Lower lobe of right lung (tissue), 2 donors: ENCODE measurements at regions not wholly inside any gene's neighbourhood (a gene's known extent, or its start where the extent isn't known, plus 50 kb on each side); places are given as distances from the start of the nearest gene placed in this dataset.

Experiments used
- ATAC-seq, 2 donors: fragments of 200-7000 bp; cut with Tn5 transposase; one replicate each; pipeline ENCODE4 v1.9.1; 2020 to 2022; ENCODE audit warnings: mild to moderate bottlenecking in 2 of 2, moderate library complexity in 2 of 2
- DNase-seq: peaks from one replicate; pipeline ENCODE4 v3.0.0-alpha.2; 2020
- H3K27ac ChIP-seq: fragments of 200-600 bp; one replicate; pipeline ENCODE4 v1.8.0; 2022
- H3K27me3 ChIP-seq: fragments of 200-600 bp; one replicate; pipeline ENCODE4 v1.8.0; 2022; ENCODE audit warnings: low read depth
- H3K36me3 ChIP-seq: fragments of 200-600 bp; one replicate; pipeline ENCODE4 v1.8.0; 2022; ENCODE audit warnings: mild to moderate bottlenecking
- H3K4me1 ChIP-seq: fragments of 200-600 bp; one replicate; pipeline ENCODE4 v1.8.0; 2022
- H3K4me3 ChIP-seq: fragments of 200-600 bp; one replicate; pipeline ENCODE4 v1.8.0; 2022; ENCODE audit warnings: mild to moderate bottlenecking
- H3K9me3 ChIP-seq: fragments of 200-600 bp; one replicate; pipeline ENCODE4 v1.8.0; 2022
- CTCF ChIP-seq: fragments of 200-600 bp; IDR thresholded peaks from one replicate; pipeline ENCODE4 v1.8.0; 2022; ENCODE audit warnings: antibody characterized with exemption, mild to moderate bottlenecking
- intact Hi-C: fragments of 100-400 bp; cut with DNase I; formaldehyde crosslinking; loops from one replicate; pipeline ENCODE4 v1.11.0; 2022
- donor health status: DM: no; HTN: yes; CAD: no; lungs with severe emphysema.

- ATAC-seq, result no peak
- Histone ChIP-seq H3K27ac (no peak overlapping the region), H3K27me3 (no peaks in the 10 kb centered on the region), H3K4me3 (no peak overlapping the region), H3K9me3 (no peaks in the 10 kb centered on the region), H3K36me3 (no peaks in the 10 kb centered on the region), H3K4me1 (no peaks in the 10 kb centered on the region)
- no peak for TF ChIP-seq CTCF
- DNase-seq, result no peak
- intact Hi-C loops, result no loop called here
Observed at GRCh38 chr21:18894387-18894786, 490.8 kb upstream of the TMPRSS15 start.

GRCh38 chr21:18899261-18899660, 495.7 kb upstream of the TMPRSS15 start:
- TF ChIP-seq CTCF, result no peak
- Histone ChIP-seq H3K4me3 (no peak overlapping the region), H3K4me1 (no peaks in the 10 kb centered on the region), H3K27ac (no peak overlapping the region), H3K9me3 (no peaks in the 10 kb centered on the region), H3K36me3 (no peaks in the 10 kb centered on the region), H3K27me3 (no peaks in the 10 kb centered on the region)
- no peak for ATAC-seq
- no peak for DNase-seq
- intact Hi-C loops, result no loop called here

GRCh38 chr21:18902660-18903059, 499.1 kb upstream of the TMPRSS15 start:
- H3K36me3 ChIP-seq, result no peaks in the 10 kb centered on the region
- no peak overlapping the region for H3K4me3 ChIP-seq
- H3K27ac ChIP-seq, result no peak overlapping the region
- intact Hi-C loops, result no loop called here
- no peaks in the 10 kb centered on the region for H3K4me1 ChIP-seq
- no peaks in the 10 kb centered on the region for H3K9me3 ChIP-seq
- DNase-seq (no peak), ATAC-seq (no peak)
- no peaks in the 10 kb centered on the region for H3K27me3 ChIP-seq
- no peak for TF ChIP-seq CTCF

- Histone ChIP-seq H3K36me3 (no peaks in the 10 kb centered on the region), H3K4me3 (no peak overlapping the region), H3K4me1 (no peaks in the 10 kb centered on the region), H3K27me3 (no peaks in the 10 kb centered on the region), H3K27ac (no peak overlapping the region), H3K9me3 (peaks cover 5% of the 10 kb centered on the region)
- no peak for TF ChIP-seq CTCF
- intact Hi-C loops, result no loop called here
- ATAC-seq (no peak), DNase-seq (no peak)
Observed at GRCh38 chr21:18907076-18907475, 503.5 kb upstream of the TMPRSS15 start.

- ATAC-seq, result no peak
- no peak for DNase-seq
- no peaks in the 10 kb centered on the region for H3K36me3 ChIP-seq
- H3K27me3 ChIP-seq, result no peaks in the 10 kb centered on the region
- H3K9me3 ChIP-seq, result peaks cover 8% of the 10 kb centered on the region
- no peak overlapping the region for H3K27ac ChIP-seq
- no peaks in the 10 kb centered on the region for H3K4me1 ChIP-seq
- H3K4me3 ChIP-seq, result no peak overlapping the region
- intact Hi-C loops, result no loop called here
- TF ChIP-seq CTCF, result no peak
Observed at GRCh38 chr21:18908641-18909040, 505.1 kb upstream of the TMPRSS15 start.

- Histone ChIP-seq H3K9me3 (peaks cover 8% of the 10 kb centered on the region), H3K4me1 (no peaks in the 10 kb centered on the region), H3K4me3 (no peak overlapping the region), H3K27ac (no peak overlapping the region), H3K27me3 (no peaks in the 10 kb centered on the region), H3K36me3 (no peaks in the 10 kb centered on the region)
- TF ChIP-seq CTCF, result no peak
- ATAC-seq (no peak), DNase-seq (no peak)
- intact Hi-C loops, result no loop called here
Observed at GRCh38 chr21:18913914-18914313, 510.3 kb upstream of the TMPRSS15 start.
